Loucy (cell line): ENCODE measurements at regions not wholly inside any gene's neighbourhood (a gene's known extent, or its start where the extent isn't known, plus 50 kb on each side); places are given as distances from the start of the nearest gene placed in this dataset.

Experiments
- CTCF ChIP-seq: fragments of 200-600 bp; sonication (generic); conservative IDR thresholded peaks from 2 replicates; pipeline ENCODE4 v1.5.1; 2014; ENCODE audit warnings: mild to moderate bottlenecking, antibody characterized with exemption, low read length
- EZH2phosphoT487 ChIP-seq: fragments of 200-600 bp; IDR thresholded peaks from 2 replicates; pipeline ENCODE4 v1.6.1; 2018; ENCODE audit warnings: antibody characterized with exemption, mild to moderate bottlenecking, moderate library complexity, borderline replicate concordance

- TF ChIP-seq CTCF = no peak
- TF ChIP-seq EZH2phosphoT487 = no peak
These were observed 71.9 kb upstream of the IPO5 start for GRCh38 chr13:97881556-97881955.
